HG03575 (cell line): ENCODE measurements at regions not wholly inside any gene's neighbourhood (a gene's known extent, or its start where the extent isn't known, plus 50 kb on each side); places are given as distances from the start of the nearest gene placed in this dataset.

ENCODE experiments used
- ATAC-seq: cut with Tn5 transposase; IDR thresholded peaks from one replicate; pipeline ENCODE4 v1.9.1; 2021; ENCODE audit not compliant: unreplicated experiment, insufficient number of reproducible peaks, low FRiP score; ENCODE audit errors: extremely low read depth

DNA sequence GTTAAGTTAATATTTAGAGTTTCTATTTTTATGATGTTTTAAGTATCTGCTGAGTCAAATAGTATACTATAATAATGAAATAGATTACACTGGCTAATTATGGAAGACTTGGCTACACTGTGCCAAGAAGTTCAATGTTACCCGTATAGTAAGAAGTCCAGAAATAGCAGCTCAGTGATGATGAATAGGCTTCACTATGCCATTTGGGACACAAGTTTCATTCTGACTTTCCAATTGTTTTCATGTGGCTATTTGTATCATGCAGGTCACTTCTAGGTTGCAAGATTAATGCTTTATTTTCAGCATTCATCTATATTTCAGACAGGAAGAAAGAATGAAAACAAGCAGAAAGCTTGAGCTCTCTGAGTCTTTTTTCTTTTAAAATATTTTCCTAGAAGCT, 194.5 kb upstream of the RIOK2 start:
- no peak for ATAC-seq

DNA sequence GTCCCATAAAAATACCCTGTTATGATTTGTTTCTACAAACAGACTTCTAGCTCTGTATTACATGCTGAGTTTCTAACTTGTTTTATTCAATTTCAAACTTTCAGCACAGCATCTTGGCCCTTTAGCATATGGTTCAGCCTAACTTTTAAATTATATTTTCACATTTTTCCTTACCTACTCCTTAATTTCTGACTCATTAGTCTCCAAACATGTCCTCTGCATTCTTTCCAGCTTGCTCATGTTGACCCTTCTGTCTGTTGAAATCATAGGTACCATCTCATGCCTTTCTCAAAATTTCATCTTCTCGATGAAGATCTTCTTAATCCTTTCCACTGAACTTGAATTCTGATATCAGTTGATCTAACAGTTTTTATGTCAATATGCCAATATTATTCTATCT, 200.9 kb upstream of the RIOK2 start:
- ATAC-seq = no peak

- no peak for ATAC-seq
Observed at GRCh38 chr5:97388794-97389193, 205.7 kb upstream of the RIOK2 start.

DNA sequence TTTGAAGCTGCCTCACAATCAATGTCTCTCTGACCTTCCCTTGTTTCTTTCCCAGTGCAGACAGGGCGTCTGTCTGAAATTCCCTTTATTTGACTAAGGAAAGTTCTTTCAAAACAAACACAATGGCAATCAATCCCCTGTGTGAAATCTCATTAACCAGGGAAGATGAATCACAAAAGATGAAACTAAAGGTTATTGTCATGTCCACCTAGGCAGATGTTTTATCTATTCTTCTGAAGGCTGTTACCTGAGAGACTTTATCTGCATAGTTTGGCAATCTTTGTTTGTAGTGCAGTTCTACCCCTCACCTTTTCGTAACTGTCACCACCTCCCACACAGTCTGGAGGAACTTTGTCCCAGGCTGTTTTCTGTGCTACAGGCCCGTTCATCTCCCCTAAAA, 217.5 kb upstream of the RIOK2 start:
- ATAC-seq = no peak

- ATAC-seq = no peak
Observed at GRCh38 chr5:97405941-97406340, 222.9 kb upstream of the RIOK2 start.

- no peak for ATAC-seq
Observed at GRCh38 chr5:97406946-97407676, 224.1 kb upstream of the RIOK2 start.

DNA sequence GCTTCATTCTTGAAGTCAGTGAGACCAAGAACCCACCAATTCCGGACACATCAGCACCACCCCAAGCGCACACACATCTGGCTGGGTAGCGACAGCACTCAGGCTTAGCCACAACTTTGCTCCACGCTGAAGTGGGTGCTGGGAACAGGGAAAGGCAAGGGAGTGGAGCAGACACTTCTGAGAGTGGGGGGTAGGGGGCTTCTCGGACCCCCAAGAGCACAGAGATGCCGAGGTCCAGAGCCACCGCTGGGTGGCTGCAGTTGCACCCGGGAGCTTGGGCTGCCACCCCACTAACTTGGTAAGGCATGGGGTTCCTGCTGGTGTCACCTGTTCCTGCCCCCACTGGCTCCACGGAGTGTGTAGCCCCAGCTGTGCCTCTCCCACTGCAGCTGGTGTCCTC, 225.3 kb upstream of the RIOK2 start:
- ATAC-seq = no peak

DNA sequence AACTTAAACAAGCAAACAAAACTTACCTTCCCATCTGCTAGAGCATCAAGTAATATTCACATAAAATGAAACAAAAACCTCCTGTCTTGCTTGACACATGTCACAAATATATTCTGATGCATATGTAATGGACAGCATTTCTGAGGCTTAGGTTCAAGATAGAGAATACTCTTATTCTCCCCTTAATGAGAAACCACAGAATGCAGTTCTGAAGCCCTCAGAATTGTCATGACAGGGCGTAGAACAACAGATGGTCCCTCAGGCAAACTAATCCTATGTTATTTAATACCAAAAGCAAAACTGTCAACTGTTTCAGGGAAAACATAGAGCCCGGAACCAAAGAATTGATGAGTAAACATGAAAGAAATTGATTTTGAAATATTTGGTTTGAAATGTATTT, 229.9 kb upstream of the RIOK2 start:
- no peak for ATAC-seq

DNA sequence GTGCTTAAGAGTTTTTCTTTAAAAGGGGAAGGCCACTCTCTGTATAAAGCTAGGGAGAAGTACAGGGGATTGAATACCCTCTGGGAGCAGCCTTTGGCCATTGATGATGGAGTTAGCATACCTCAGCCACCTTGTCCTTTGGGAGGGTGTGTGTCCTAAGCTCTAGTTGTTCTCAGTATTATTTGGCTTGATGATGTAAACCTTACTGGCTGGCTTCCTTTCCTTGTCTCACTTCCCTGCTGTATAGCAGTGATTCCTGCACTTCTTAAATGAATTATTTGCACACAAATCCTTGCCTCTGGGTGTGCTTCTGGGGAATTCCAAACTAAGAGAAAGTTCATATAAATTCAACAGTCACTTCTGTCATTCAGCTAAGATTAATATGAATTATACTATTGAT, 234.9 kb upstream of the RIOK2 start:
- ATAC-seq = no peak

- peak; percentile 50 for ATAC-seq
Observed at GRCh38 chr5:97418462-97418861, 235.4 kb upstream of the RIOK2 start.

DNA sequence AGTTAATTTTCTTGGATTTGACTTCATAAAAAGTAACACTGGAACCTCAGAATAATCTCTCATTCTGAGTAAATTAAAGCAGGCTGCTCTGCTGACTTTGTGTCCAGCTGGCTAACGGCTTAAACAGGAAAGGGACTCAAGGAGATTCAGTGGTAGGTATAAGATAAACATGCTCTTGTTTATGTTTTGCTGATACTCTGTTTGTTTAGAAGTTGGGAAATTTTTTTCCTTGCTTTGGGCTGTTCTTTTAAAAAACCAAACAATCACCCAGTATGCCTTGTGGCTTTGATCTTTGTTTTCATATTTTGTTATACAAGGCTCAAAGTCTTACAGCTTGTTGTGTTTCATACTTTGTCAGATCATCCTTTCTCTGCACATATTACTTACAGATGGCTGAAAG, 237.6 kb upstream of the RIOK2 start:
- ATAC-seq = no peak

DNA sequence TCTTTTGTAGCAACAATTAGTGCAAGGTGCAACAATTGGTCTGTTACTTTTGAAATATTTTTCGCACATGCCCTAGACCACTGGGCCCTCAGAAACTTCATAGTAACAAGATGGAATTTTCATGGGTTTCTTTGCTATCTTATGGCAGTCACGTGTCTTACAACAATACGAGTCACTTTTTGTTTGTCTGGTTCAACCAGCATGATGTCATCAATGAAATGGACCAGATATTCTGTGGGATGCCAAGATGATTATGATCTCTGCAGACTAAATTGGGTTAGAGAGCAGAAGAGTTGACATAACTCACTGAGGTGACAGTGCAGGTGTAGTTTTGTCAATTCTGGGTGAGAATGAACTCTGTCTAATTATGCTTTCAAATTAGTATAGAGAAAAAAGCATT, 239.6 kb upstream of the RIOK2 start:
- no peak for ATAC-seq

DNA sequence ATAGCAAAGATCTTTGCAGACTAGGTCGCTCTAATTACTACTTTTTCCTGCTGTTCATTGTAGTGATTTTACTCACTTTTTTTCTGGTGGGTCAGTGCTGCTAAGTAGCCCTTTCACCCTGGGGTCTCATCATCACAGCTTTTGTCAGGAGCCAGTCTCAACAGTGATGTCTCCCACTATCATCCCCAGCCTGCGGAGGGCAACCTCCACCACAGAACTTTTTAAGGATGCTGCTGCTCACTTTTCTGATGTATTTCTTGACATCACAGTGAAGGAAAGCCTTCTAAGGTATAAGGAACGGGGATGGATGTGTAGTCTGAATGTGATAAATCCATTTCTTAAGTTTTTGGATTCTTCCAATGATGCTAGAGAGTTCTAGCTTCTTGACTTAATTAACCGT, 242.5 kb upstream of the RIOK2 start:
- ATAC-seq = no peak

GRCh38 chr5:97427235-97427634, 244.2 kb upstream of the RIOK2 start:
- ATAC-seq = no peak

DNA sequence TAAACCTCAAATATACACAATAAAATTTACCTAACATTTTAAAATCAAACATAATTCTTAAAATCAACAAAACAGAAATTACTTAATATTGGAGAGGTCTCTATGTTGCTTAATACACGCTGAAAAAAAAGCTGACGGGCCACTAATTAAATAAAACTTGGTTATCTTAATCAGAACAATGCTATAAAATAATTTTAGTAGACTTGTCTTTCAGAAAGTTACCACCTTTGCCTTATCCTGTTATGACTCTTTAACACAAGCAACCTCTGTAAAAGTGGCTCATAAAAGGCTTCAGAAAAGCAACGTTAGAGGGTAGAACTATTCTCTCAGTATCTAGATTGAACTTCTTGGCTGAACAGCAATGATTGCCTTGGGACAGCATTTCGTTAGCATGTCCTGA, 251.0 kb upstream of the RIOK2 start:
- no peak for ATAC-seq

GRCh38 chr5:97436405-97436804, 253.4 kb upstream of the RIOK2 start:
- ATAC-seq = no peak

- ATAC-seq = no peak
Observed at GRCh38 chr5:97443740-97444139, 260.7 kb upstream of the RIOK2 start.

GRCh38 chr5:97449172-97449571, 266.1 kb upstream of the RIOK2 start:
- ATAC-seq = no peak

GRCh38 chr5:97452646-97453045, 269.6 kb upstream of the RIOK2 start:
- no peak for ATAC-seq

DNA sequence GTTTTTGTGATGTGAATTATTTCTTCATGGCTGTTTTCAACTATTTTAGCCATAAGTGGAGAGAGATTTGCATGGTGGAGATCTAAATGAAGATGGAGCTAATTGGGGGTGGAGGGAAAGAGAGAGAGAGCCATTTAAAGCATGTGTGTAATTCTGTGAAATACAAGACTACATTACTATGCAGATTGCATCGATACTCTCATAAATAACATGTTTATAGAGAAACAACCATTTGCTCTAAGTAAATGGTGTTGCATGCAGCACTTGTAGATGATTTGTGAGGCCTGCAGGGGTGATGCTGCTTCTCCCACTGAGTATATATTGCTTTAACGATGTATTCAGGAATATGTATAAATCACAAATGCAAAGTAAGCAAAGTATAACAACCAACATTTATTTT, 270.2 kb upstream of the RIOK2 start:
- ATAC-seq = no peak

DNA sequence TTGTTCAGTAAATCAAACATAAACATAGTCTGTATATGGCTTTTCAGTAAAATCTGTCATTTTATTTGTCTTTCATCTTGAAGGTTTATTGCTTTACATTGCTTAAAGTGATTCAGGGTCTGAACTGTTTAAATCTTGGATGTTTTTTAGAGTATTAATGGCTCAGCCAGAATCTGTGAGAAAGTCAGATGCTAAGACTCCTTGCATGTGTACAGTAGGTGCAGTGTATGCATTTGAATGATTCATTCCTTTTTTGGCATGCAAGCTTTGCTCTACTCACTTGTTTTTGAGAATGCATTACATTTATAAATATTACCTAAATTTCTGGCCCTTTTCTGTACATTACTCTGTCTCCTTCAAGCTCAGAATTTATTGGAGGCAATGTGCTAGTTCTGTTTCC, 271.0 kb upstream of the RIOK2 start:
- no peak for ATAC-seq
